Mesodermal cell (in vitro differentiated cells): ENCODE measurements at regions not wholly inside any gene's neighbourhood (a gene's known extent, or its start where the extent isn't known, plus 50 kb on each side); places are given as distances from the start of the nearest gene placed in this dataset.
"Not testable (repeated sequence)": the region's sequence is repeated elsewhere in the genome, so short reads cannot be mapped to it uniquely, and the experiment has no call there.

Experiments used
- H3K27ac ChIP-seq: 2 replicates; pipeline ENCODE4 v1.7.0; 2013; ENCODE audit warnings: mild to moderate bottlenecking, low read depth, low read length, moderate library complexity; ENCODE audit not compliant: severe bottlenecking
- H3K36me3 ChIP-seq: 2 replicates; pipeline ENCODE4 v1.7.1; 2013; ENCODE audit warnings: mild to moderate bottlenecking, low read length, moderate library complexity; ENCODE audit not compliant: control insufficient read depth, insufficient read depth
- H3K4me1 ChIP-seq: one replicate; pipeline ENCODE4 v1.7.1; 2013; ENCODE audit warnings: mild to moderate bottlenecking, low read length; ENCODE audit not compliant: insufficient read depth, control insufficient read depth, poor library complexity, severe bottlenecking
- H3K4me3 ChIP-seq: 2 replicates; pipeline ENCODE4 v1.7.0; 2013; ENCODE audit warnings: low read length, control low read depth, mild to moderate bottlenecking; ENCODE audit not compliant: insufficient read depth, poor library complexity, severe bottlenecking; ENCODE audit errors: extremely low read depth
- H3K9me3 ChIP-seq: 2 replicates; pipeline ENCODE4 v1.7.1; 2013; ENCODE audit warnings: mild to moderate bottlenecking, low read length, moderate library complexity; ENCODE audit not compliant: control insufficient read depth
- WGBS, 2 experiments: methylation state at CpG; one replicate each; pipeline ENCODE4 v1.1.5; 2013; ENCODE audit warnings: missing lambda C conversion rate in 2 of 2; ENCODE audit not compliant: insufficient coverage in 2 of 2; 5-methylcytosine and 5-hydroxymethylcytosine counted together

DNA sequence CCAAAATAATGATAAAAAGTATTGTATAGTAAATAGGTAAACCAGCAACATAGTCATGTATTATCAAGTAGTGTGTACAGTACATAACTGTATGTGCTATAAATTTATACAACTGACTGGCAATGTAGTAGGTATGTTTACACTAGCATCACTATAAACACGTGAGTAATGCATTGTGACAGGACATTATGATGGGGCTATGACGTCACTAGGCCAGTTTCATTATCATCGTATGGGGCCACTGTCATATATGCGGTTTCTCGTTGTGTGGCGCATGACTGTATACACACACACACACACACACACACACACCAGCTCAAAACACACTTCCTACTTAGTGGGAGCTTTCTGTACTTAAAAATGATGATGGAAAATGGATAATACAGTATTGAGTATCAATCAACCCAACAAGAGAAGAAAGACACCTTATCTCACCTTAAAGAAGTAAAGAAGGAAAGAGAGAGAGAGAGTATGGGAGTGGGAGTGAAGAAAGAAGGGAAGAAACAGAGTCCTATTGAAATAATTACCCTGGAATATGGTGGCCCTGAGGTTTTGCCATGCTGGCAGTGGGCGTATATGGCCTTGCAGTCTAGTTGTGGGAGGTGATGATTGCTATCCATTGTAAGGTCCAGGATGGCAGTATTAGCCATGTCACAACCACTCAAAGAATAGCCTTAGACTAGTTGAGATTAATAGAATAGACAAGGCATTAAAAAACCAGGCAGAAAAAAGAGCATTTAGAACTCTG, 186.4 kb upstream of the ZNF521 start:
- 100% methylated on average over 1 to 2 of the region's 7 CpGs for WGBS, 2 experiments

DNA sequence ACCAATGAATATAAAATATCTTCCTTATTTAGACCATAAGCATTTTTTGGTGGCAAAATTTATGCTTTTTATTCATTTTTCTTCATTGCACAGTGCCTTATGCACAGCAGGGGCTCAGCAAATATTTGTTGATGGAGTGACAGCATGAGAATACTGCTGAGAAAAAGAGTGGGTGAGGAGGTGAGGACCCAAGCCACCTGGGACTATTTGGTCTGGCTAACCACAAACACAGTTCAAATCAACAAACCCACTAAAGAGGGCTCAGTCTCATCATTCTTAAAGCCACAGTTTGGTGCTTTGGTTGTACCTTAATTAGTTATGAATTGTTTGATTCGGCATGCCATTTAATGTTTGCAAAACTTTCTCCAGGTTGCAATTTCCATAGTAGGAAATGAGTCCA, 183.5 kb upstream of the ZNF521 start:
- Histone ChIP-seq H3K9me3 (no peaks in the 10 kb centered on the region), H3K36me3 (no peaks in the 10 kb centered on the region), H3K4me3 (no peak overlapping the region), H3K4me1 (no peaks in the 10 kb centered on the region), H3K27ac (no peak overlapping the region)
- 100% methylated on average over 1 of the region's 1 CpG for WGBS, 2 experiments

More for the DNA sequence above, 186.4 kb upstream of the ZNF521 start:
- H3K36me3 ChIP-seq: no peaks in the 10 kb centered on the region
- H3K4me3 ChIP-seq: no peak overlapping the region
- no peaks in the 10 kb centered on the region for H3K4me1 ChIP-seq
- H3K9me3 ChIP-seq: no peaks in the 10 kb centered on the region
- no peak overlapping the region for H3K27ac ChIP-seq

DNA sequence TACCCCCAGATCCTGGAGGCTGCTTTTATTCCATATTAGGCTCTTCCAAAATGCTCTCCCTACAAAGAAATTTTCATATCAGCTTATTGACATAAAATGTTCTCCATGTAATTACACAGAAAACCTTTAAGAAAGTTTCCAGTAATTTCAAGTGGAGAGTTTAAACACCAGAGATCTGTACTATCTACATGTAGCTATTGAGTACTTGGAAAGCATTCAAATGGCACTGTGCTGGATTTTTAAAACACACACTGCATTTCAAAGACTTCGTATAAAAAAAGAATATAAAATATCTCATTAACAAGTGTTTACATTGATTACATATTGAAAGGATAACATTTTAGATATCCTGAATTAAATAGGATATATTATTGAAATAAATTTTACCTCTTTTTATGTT, 182.4 kb upstream of the ZNF521 start:
- no peak overlapping the region for H3K4me3 ChIP-seq
- H3K27ac ChIP-seq: no peak overlapping the region
- H3K4me1 ChIP-seq: no peaks in the 10 kb centered on the region
- no peaks in the 10 kb centered on the region for H3K36me3 ChIP-seq
- no peaks in the 10 kb centered on the region for H3K9me3 ChIP-seq
- WGBS, 2 experiments: no CpG with 5 or more reads among the region's 1 CpG

DNA sequence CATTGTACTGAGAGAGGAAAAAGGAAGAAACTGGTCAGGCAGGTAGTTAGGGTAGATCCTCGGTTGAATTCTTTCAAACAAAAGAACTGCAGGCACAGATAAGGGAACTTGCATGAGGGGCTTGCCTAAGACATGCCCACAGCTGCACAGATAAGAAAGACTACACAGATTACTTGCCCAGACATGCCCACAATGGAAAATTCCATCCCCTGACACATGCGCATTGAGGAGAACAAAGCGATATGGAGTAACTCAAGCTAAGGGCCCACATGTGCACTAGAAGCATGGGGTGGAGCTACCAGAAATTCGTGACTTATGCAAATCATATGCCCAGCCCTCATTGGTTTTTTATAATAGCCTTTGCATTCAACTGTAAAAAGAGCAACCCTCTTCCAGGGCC, 181.3 kb upstream of the ZNF521 start:
- no peak overlapping the region for H3K4me3 ChIP-seq
- H3K27ac ChIP-seq: peak overlapping the region; percentile 30
- H3K36me3 ChIP-seq: no peaks in the 10 kb centered on the region
- 90 to 97% methylated on average over 3 to 4 of the region's 4 CpGs for WGBS, 2 experiments
- H3K9me3 ChIP-seq: no peaks in the 10 kb centered on the region
- no peaks in the 10 kb centered on the region for H3K4me1 ChIP-seq

DNA sequence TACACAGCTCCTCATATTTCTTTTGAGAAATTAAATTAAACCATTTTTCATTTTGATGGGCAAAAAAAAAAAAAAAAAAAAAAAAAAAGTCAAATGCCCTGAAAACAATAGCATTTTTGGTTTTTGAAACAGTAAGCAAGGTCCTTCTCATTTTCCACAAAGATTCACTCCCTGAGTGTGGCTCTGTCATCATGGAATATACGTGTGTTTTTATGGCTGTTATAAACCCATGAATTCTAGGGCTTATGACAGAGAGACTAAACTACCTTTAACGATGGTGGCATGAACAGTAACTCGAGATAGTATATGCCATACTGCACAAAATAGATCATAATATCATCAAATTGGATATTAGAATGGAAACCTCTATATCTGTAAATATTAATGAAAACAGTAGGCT, 179.2 kb upstream of the ZNF521 start:
- Histone ChIP-seq H3K9me3 (no peaks in the 10 kb centered on the region), H3K27ac (no peak overlapping the region), H3K36me3 (no peaks in the 10 kb centered on the region), H3K4me3 (no peak overlapping the region), H3K4me1 (no peaks in the 10 kb centered on the region)
- WGBS, 2 experiments: 80% methylated on average over 1 of the region's 3 CpGs; no CpG with 5 or more reads in 1 of the 2 experiments

DNA sequence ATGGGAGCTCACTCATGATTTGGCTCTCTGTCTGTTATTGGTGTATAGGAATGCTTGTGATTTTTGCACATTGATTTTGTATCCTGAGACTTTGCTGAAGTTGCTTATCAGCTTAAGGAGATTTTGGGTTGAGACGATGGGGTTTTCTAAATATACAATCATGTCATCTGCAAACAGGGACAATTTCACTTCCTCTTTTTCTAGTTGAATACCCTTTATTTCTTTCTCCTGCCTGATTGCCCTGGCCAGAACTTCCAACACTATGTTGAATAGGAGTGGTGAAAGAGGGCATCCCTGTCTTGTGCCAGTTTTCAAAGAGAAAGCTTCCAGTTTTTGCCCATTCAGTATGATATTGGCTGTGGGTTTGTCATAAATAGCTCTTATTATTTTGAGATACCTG, 173.8 kb upstream of the ZNF521 start:
- H3K4me3 ChIP-seq, H3K9me3 ChIP-seq, H3K4me1 ChIP-seq, H3K27ac ChIP-seq, H3K36me3 ChIP-seq: not testable (repeated sequence)
- WGBS, 2 experiments: no CpG with 5 or more reads among the region's 1 CpG

DNA sequence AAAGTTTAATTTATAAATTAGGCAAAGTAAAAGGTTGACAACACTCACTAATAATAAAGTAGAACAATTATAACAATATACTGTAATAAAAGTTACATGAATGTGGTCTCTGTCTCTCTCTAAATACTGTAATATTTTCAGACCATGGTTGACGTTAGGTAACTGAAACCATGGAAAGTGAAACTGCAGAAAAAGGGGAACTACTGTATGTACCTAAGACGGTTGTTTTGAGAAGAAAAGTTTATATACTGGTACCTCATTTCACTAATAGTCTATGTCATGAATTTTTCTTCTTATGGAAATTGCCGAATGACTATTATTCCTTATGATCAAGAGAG, 166.7 kb upstream of the ZNF521 start:
- Histone ChIP-seq H3K4me3 (no peak overlapping the region), H3K36me3 (no peaks in the 10 kb centered on the region), H3K27ac (no peak overlapping the region), H3K9me3 (no peaks in the 10 kb centered on the region), H3K4me1 (peaks cover 10% of the 10 kb centered on the region)
- WGBS, 2 experiments: no CpG with 5 or more reads among the region's 3 CpGs

DNA sequence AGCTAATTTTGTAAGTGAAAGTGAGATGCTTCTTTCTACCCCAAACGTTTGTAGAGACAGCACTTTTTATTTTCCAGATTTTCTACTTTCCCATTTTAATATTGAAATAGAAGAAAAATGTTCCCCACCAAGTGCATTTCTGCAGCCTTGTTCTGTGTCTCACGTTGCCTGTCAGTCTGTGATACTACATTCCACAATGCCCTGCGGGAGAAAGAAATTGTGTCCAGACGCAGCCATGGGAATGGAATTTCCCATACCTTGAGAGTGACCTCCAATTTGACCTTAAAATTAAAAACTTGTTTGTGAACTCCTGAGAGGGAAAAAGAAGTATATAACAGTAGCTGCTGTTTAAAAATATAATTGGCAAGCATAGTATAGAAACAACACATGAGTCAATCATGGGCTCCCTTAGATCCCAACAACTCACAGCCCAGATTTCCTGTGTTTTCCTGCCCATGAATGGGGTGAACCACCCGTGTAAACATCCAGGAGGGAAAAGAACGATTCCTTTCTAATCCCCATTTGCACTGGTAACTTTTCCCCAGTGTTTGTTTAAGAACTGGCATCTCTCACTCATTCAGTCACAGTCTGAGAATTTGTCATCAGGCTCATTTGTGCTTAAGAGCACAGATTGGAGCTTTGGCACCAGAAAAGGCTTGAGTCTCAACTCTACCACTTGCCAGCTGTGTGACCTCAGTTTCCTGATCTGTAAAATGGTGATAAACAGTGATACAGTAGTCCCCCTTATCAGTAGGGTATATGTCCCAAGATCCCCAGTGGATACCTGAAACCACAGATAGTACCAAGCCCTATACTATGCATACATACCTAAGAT, 166.1 kb upstream of the ZNF521 start:
- Histone ChIP-seq H3K4me1 (peaks cover 10% of the 10 kb centered on the region), H3K4me3 (no peak overlapping the region), H3K27ac (no peak overlapping the region), H3K9me3 (no peaks in the 10 kb centered on the region), H3K36me3 (no peaks in the 10 kb centered on the region)
- WGBS, 2 experiments: 56 to 67% methylated on average over 2 of the region's 6 CpGs

DNA sequence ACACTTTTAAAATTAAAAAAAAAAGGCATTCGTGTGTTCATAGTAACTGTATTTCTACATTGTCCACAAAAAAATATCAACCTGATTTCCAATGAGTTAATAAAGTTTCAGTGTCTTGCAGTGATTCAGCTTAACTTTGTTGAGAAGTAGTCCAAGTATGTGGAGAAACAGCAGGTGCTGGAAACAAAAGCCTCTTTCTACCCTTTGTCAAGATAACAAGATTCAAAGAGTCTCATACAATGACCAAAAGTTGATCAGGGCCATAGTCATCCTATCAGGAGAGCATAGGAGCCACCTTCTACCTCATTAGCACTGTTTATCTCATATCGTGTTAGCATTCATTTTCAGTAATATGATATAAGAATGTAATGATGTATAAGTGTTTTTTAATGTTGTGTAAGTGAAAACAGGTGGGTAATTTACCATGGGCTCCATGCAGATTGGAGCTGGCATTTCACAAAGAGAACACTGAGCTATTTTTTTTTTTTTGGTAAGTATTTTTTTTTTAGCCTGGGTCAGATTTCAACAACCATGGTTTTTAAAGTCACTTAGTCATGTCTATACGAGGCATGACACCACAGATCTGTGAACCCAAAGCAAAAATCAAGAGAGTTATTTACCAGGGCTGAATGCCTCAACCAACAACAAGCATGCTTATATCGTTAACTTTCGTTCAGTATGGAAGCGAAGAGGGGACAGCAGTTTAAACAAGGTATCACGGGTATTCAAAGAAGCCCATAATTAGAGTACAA, 165.0 kb upstream of the ZNF521 start:
- WGBS, 2 experiments: 81 to 86% methylated on average over 4 to 5 of the region's 7 CpGs
- Histone ChIP-seq H3K36me3 (no peaks in the 10 kb centered on the region), H3K9me3 (no peaks in the 10 kb centered on the region), H3K4me1 (peaks cover 10% of the 10 kb centered on the region), H3K27ac (no peak overlapping the region), H3K4me3 (no peak overlapping the region)

DNA sequence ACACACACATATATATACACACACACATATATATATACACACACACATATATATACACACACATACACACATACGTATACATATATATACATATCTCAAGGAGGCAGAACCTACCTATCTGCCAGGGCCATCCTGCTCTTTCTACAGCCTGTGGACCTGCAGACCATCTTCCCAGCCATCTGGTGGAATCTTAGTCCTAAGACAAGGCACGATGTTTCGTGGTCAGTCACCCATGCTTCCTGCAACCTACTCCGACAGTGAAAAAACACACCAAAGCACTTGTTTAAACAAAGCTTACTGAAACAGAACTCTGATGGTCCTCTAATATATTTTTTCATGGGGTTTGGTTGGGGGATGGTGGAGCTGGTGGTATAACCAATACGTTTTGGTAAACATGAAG, 164.2 kb upstream of the ZNF521 start:
- Histone ChIP-seq H3K4me3 (no peak overlapping the region), H3K4me1 (peaks cover 10% of the 10 kb centered on the region), H3K9me3 (no peaks in the 10 kb centered on the region), H3K36me3 (no peaks in the 10 kb centered on the region), H3K27ac (no peak overlapping the region)
- 44 to 71% methylated on average over 2 to 4 of the region's 5 CpGs for WGBS, 2 experiments
